ENCODE measurements at regions not wholly inside any gene's neighbourhood (a gene's known extent, or its start where the extent isn't known, plus 50 kb on each side); places are given as distances from the start of the nearest gene placed in this dataset.

DNA sequence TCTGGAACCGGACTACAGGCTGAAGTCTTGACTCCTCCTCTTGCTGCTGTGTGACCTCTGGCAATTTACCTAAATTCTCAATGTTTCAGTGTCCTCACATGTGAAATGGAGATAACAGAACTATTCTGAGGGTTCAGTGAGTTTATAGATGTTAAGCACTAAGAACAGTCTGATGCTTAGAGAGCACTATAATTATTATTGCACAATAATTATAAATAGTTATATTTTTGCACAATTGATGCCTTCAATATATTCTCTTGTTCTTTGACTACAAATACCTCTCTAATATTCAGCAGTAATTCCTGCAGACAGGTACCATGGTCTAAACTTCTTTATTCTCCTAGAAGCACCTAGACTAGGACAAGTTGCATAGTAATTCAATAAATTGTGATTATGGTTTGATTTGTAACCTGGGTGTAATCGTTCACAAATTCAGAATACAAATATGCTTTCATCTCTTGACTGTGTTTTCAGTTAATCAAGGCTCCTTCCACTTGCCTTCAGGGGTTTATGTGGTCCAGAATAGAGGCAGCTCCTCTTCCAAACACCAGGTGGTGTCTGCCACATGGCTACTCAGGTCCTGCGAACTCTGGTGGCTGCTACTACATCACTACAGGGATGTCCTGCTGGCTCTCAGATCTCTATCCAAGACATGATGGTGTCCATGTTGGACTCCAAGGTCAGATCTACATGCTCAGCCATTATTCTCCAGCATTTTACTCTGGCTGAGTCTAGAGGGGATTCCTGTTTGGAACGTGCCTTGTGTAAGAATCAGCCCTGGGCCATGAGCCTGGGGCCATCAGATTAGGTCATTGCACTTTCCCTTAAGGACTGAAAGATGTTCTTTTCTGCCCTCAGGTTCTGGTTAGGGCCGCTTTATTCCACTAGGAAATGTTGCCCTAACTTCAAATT, 103.4 kb downstream of the QRFPR start:
- DNase-seq (ENCODE audit: low spot score) = no peak

DNA sequence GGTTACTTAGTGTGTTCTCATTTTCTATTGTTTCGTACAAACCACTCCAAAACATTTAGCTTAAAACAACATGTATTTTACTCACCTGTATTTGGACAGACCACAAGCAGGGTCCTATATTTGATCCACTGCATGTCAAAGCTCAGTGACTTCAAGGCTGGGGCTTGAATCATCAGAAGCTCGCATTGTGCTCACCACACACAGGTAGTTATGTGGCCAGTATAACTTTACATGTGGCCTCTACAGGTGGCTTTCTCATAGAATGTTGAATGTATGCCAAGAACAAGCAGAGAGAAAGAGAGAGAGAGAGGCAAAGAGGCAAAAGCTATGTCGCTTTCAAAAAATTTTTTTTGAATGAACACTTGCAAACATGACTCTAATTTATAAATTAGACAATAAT, 107.6 kb downstream of the QRFPR start:
- no peak for DNase-seq (ENCODE audit: low spot score)

DNA sequence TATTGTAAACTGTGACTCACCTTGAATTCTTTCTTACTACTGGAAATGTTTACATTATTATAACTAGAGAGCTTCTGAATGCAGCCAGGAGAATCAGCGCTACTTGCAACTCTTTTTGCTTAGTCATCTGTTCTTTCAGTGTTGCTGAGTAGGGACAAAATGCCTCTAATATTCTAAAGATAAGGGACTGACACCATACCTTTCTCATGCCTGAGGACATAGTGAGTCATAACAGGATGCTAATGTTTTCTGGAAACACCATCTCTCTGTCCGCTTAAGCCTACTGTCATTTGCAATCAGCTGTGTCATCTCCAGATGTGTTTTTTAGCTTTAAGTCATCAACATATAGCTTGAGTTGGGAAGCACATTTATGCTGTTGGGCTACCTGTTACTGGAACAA, 108.3 kb downstream of the QRFPR start:
- DNase-seq (ENCODE audit: low spot score) = no peak

DNA sequence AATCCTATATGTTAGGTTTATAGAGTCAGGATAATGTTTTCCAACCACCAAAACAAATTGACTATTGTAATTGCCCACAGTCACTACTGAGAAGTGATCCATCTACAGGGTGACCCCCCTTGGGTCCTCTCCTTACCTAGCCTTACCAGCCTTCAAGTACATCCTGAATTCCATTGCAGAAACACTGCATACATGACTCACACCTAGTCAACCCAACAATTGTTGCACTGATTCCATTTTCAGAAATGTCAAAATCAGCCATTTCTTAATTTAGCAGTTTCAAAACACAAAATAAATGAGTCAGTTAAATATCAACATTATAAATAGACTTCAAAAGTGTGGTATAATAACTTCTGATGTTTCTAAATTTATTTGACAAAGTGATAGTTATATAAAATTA, 106.3 kb upstream of the TNIP3 start:
- DNase-seq (ENCODE audit: low spot score) = no peak

DNA sequence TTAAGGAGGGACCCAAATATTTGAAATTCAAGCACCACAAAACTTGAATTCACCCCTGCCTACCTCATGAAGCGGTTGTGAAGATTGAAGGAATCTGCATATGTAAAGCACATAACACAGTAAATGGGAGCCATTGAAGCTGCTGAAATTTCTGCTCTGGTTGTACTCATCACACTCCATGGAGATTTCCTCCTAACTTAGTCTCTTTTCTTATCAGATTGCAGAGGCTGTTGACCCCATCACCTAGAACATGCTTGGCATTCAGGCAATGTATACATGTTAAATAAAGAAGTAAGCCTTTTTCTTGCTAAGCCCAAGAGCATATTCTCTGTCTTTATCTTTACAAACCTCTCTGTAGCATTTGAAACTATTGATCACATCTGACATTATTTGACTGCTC, 104.9 kb upstream of the TNIP3 start:
- DNase-seq (ENCODE audit: low spot score) = no peak

DNA sequence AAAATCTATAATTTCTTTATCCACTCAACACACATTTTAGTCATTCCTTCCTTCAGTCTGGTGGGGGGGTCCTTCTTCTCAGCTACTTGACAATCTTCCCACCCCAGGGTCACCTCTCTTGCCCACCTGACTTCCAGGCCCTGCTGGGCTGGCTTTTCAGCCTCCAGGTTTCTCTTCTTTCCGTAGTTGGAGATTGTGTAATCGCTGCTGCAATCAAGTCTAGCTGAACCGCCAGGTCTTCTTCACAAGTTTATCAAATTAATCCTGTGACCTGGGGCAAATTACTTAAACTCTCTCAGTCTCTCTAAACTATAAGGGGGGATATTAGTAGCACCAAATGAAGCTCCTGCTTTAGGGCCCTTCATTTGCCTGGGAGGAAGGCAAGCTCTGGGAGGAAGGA, 102.9 kb upstream of the TNIP3 start:
- DNase-seq (ENCODE audit: low spot score) = no peak

DNA sequence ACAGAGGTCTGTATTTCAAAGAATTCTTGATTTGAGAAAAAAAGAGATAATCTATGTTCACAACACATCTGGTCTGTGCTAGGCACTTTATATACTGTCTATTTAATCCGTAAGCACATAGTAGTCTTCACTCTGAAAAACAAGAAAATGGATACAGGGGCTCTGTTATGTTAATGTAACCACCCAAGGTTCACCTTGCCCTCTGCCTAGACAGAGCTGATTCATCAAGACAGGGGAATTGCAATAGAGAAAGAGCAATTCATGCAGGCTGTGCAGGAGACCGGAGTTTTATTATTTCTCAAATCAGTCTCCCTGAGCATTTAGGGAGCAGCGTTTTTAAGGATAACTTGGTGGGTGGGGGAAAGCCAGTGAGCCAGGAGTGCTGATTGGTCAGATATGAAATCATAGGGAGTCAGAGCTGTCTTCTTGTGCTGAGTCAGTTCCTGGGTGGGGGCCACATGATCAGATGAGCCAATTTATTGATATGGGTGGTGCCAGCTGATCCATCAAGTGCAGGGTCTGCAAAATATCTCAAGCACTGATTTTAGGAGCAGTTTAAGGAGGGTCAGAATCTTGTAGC, 92.9 kb upstream of the TNIP3 start:
- no peak for DNase-seq (ENCODE audit: low spot score)

DNA sequence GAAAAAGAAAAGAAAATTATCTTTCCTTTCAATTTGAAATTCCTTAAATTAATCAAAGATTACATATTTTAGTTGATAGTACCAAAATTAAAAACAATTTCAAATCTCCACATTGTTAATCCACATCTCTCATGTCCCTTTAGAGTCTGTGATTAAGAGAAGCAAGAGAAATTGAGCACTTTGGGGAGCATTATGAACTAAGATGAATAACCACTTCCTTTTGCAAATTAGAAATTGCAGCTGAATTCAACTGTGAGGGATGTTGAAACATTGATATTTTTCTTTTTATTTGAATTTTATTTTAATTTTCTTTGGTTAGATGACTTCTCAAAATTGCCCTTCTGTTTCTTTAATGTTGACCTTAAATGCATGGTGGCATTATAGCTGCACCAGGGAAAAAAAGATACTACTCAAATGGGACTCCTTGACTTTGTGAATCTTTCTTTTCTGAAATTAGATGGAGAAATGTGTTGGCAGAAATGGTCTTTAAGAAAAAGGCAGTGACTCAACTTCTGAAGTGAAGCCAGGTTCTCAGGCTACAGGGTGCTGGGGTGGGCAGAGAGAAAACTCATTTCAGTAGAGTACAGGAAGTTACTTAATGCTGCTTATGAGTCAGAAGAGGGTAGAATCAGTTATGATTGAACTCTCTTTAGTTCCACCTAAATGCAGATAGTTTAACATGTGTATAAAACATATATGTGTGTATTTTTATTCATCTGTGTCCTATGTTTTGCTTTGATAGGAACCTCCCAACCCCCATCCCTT, 92.0 kb upstream of the TNIP3 start:
- DNase-seq (ENCODE audit: low spot score) = peak; percentile 89

DNA sequence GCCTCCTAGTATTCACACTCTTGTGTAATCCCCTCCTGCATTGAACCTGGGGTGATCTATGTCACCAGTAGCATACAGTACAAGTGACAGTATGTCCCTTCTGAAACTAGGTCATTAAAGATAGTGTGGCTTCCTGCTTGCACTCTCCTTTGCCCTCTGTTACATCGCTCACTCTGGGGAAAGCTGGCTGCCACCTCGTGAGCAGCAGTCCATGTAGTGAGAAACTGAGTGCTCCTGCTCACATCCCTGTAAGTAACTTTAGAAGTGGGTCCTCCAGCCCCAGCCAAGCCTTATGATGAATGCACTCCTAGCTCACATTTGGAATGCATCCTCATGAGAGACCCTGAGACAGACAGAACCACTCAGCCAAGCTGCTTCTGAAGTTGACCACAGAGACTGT, 89.8 kb upstream of the TNIP3 start:
- DNase-seq (ENCODE audit: low spot score) = no peak

DNA sequence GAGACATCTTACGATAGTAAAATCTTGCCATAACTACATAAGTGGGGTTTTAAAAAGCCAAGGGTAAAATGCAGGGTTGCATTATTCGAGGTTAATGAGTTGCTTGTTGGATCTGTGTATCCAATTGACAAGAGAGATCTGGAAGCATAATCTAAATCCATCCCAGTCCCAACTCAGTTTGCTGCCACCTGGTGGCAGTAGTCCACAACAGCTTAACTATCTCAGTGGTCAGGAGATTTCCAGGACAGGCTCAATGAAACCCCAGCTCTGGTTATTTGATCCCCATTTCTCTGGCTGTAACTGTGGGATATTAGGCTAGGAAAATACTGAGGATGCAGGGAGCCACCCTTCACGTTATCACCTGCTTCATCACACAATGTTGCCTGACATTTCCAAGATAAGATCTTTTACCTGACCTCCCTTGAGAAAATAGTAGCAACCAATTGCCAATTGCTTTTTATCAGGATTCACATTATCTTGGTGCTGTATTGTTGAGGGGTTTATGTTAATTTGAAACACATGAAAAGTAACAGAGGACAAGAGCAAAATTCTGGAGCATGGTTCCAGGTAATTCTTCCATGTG, 88.2 kb upstream of the TNIP3 start:
- DNase-seq (ENCODE audit: low spot score) = peak; percentile 86

DNA sequence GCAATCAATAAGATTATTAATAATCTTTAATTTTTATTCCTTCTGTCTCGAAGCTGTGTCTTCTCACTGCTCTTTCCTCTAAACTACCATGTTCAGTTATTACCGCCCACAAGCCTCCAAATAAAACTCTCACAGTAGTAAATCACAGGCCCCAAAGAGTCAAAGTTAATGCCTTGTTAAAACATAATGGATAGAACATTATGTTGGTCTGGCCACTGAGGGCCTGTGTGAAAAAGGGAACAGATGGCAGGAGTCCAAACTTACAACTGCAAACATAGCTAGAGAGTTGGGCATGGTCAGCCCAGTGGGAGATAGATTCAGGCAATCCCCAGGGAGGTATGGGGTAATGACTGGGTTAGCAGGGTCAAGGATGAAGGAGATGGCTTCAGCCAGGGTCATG, 84.6 kb upstream of the TNIP3 start:
- no peak for DNase-seq (ENCODE audit: low spot score)

DNA sequence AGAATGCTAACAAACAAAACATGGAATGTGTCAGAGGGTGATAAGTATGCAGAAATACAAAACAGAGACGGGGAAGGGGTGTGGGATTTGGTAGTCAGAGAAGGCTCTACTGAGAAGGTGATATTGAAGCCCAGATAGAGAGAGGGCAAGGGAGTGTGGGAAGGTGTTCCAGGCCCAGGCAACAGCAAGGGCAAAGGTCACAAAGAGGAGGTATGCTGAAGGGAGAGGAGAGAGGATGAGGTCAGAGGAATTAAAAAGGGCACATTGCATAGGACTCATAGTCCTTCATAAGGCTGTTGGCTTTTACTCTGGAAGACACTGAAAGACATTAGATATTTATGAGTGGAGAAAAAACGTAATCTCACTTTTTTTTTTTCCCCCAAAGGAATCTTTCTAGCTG, 82.6 kb upstream of the TNIP3 start:
- no peak for DNase-seq (ENCODE audit: low spot score)

DNA sequence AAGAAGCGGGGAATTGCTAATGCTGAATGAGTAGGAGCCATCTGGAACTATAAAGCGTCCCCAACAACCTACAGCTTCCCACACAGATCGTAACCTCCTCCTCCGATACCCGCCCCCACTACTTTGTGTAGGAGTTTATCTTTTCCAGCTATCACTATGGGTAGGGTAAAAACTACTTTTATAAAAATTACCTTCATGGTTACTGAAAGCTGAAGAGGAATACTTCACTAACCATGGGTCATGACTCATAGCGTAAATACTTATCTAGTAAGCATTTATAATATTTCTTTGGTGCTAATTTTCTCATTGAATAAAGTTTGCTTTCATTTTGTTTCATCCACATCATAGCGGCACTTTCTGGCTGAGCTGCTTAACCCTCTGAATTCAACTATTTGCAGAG, 79.4 kb upstream of the TNIP3 start:
- DNase-seq (ENCODE audit: low spot score) = no peak

DNA sequence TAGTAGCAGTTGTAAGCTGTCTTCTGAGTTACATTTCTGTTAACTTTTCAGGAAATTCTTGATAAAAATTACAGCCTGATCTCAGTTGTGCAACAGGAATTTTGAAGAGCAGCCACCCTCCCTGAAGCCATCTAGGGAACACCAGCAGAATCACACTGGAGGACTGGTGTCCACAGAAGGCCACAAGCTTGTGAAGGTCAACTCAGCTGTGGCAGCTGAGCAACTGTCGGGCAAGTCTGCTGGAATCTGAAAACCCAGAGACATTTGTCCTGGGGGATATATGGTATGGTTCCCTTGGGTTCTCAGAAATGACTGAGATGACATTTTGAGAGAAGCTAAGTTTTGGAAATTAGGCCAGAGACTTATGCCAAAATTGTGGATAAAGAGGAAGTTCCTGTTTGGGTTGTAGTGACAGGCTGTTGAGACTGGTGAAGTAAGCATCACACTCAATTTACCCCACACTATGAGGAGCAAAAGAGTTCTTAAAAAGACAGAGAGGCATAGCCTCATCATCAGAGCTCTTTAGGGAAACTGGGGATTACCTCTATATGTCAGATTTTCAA, 78.1 kb upstream of the TNIP3 start:
- no peak for DNase-seq (ENCODE audit: low spot score)

DNA sequence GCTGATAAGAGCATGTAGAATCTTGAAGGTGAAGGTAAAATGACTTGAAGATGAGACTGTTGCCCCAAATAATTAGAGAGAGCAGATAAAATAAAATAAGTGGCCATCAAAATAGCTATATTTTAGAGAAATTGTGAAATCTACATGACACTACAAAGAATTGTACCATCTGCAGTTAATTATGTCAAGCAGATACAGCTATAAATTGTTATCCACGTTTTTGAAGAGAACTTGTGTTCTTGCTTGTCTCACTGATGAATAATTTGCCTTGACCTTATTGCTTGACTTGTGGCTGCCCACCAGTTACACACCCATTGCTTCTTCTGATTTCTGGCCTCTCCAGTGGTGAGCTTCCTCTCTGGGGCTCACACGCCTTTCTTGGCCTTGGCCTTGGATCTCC, 75.8 kb upstream of the TNIP3 start:
- no peak for DNase-seq (ENCODE audit: low spot score)

DNA sequence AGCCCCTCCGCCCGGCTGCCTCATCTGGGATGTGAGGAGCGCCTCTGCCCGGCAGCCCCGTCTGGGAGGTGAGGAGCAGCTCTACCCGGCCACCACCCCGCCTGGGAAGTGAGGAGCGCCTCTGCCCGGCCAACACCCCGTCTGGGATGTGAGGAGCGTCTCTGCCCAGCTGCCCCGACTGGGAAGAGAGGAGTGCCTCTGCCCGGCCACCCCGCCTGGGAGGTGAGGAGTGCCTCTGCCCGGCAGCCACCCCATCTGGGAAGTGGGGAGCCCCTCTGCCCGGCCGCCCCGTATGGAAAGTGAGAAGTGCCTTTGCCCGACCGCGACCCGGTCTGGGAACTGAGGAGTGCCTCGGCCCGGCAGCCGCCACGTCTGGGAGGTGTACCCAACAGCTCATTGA, 74.3 kb upstream of the TNIP3 start:
- no peak for DNase-seq (ENCODE audit: low spot score)

DNA sequence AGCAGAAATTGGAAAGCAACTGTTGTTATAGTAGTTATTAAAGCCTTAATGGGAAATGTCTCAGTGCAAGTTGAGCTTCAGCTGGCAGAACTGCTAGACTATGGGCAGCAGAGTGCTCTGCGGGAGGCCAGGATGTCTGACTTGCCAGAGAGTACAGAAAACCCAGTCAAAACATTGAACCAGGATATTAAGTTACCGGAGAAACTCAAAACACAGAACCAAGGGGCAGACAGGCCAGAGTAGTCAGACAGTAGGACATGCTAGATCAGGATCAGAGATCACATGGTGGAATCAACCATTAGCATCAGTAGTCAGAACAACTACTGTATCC, 72.9 kb upstream of the TNIP3 start:
- no peak for DNase-seq (ENCODE audit: low spot score)

DNA sequence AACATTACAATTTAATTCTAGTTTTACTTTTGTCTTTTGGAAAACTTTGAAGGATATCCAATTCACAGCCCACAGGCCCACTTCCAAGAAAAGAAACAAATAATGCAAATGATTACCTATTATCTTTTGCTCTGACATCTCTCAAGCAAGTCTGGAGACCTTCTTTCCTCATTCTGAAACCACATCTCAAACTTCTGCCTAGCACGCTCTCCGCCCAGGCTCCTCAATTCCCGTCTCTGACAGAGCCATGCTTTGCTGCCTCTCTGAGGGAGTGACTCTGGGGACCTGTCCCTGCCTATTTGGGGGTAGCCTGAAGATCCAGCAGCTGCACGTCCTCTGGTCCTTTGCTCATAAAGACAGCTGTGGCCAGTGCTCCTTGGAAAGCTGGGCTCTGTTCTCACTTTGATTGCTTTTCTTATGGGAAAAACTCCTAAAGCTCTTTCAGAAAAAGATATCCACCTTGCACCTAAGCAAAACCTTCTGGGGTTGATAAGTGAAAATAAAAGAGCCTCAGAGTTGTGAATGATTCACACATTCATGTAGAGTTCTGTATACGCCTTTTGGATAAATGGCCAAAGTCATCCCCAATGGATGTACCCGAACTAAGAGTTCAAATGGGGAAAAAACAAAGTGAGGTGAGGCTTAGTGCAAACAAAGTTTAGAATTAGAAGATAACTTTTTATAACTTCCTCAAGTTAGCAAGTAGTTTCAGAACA, 72.4 kb upstream of the TNIP3 start:
- DNase-seq (ENCODE audit: low spot score) = no peak

DNA sequence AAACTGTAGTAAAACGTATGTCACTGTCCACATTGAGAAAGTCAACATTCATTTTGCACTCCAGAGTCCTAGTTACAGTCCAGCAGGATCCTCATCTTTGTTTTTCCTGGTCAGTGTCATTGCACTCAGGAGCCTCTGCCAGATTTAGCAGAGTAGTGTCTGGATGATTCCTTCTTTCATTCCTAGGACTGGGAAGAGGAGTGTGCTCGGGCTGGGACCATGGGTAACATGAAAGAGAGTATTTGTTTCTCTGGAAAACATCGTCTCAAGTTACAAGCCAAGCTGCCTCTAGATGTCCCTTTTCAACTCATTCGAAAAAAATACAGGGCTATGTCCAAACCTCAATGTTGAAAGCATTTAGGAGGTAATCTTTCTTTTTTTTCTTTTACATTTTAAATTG, 69.9 kb upstream of the TNIP3 start:
- no peak for DNase-seq (ENCODE audit: low spot score)

DNA sequence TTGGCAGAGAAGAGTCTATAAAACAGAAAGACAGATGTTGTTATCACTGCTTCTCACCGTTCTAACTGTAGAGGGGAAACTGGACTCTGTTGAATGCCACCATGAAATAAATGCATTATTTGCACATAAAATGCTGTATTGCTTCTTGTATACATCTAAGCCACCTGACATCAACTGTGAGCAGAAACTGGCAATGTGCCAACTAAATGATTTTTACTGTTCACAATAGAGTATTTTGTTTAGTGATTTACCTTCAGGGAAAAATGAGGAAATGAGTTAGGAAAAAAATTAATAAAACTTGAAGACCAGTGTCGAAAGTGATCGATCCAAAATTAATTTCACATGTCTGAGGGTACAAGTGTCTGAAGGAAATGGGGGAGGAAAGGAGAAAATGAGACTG, 65.9 kb upstream of the TNIP3 start:
- no peak for DNase-seq (ENCODE audit: low spot score)

DNA sequence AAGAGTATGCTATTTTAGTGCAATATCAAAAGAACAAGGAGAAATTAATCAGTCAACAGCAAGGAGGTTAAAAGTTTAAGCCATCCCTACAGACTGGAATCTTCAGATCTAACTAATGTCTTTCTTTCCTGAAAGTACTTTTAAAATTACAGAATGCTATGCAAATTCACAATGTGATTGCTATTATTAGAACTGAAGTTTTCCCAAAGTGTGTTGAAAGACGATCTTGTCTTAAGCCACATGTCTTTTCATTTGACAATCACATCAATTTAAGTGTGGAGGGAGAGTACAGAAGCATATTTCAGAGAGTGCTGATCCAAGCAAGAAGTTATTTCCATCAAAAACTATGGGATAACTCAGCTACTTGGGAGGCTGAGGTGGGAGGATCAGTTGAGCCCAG, 64.7 kb upstream of the TNIP3 start:
- DNase-seq (ENCODE audit: low spot score) = no peak

DNA sequence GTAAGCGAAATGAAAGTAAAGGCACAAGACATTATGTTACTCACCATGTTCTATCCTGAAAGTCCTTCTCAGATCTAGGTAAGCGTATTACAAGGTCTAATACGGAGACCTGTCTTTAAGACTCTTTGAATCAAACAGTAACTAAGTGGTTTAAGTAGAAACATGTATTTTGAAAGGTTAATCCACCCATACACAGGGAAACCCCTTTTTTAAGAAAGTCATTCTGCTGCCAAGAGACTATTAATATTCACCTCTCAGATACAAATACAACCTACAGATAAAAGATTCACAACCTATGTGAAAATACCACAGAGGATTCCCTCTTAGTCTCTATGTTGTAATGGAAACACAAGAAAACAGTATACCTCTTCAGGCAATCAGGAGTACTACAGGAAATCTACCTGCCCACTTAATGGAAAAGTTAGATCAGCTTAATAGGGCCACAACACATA, 63.2 kb upstream of the TNIP3 start:
- no peak for DNase-seq (ENCODE audit: low spot score)

All from AG08395 (cell line).